SU-DHL-6 (cell line): ENCODE measurements at regions not wholly inside any gene's neighbourhood (a gene's known extent, or its start where the extent isn't known, plus 50 kb on each side); places are given as distances from the start of the nearest gene placed in this dataset.
"Not testable (repeated sequence)": the region's sequence is repeated elsewhere in the genome, so short reads cannot be mapped to it uniquely, and the experiment has no call there.

Source experiments
- H2AFZ ChIP-seq: fragments of 200-600 bp; sonication (generic); 2 replicates; pipeline ENCODE4 v1.6.1; 2014; ENCODE audit warnings: low read depth, mild to moderate bottlenecking, moderate library complexity, mixed read lengths, antibody characterized with exemption, low read length; ENCODE audit not compliant: severe bottlenecking
- H3F3A ChIP-seq: fragments of 200-600 bp; shearing (Covaris generic); 2 replicates; pipeline ENCODE4 v1.6.0; 2016; ENCODE audit warnings: antibody characterized with exemption, mild to moderate bottlenecking; ENCODE audit not compliant: insufficient read depth
- H3K27ac ChIP-seq: fragments of 200-600 bp; sonication (generic); 2 replicates; pipeline ENCODE4 v1.5.1; 2016; ENCODE audit warnings: low read depth, mild to moderate bottlenecking, low read length, moderate library complexity, mixed read lengths
- H3K27me3 ChIP-seq: fragments of 200-600 bp; sonication (generic), shearing (Covaris generic); 2 replicates; pipeline ENCODE4 v1.6.0; 2014; ENCODE audit warnings: mild to moderate bottlenecking, low read length
- H3K36me3 ChIP-seq: fragments of 200-600 bp; sonication (generic); 2 replicates; pipeline ENCODE4 v1.6.1; 2014; ENCODE audit warnings: mild to moderate bottlenecking, low read length, mixed read lengths
- H3K4me2 ChIP-seq: fragments of 300-600, 200-600 bp; shearing (Covaris generic), sonication (generic); 2 replicates; pipeline ENCODE4 v1.6.0; 2014; ENCODE audit warnings: low read length, low read depth, mild to moderate bottlenecking; ENCODE audit not compliant: poor library complexity, severe bottlenecking
- H3K4me3 ChIP-seq: fragments of 200-600 bp; sonication (generic); 2 replicates; pipeline ENCODE4 v1.5.1; 2014; ENCODE audit warnings: antibody characterized with exemption, low read length, mild to moderate bottlenecking, mixed read lengths; ENCODE audit not compliant: insufficient read depth, poor library complexity, severe bottlenecking
- H3K79me2 ChIP-seq: fragments of 200-600 bp; sonication (generic); 2 replicates; pipeline ENCODE4 v1.6.1; 2014; ENCODE audit warnings: mild to moderate bottlenecking, low read length, moderate library complexity; ENCODE audit not compliant: insufficient read depth
- H3K9ac ChIP-seq: fragments of 200-600 bp; sonication (generic); 2 replicates; pipeline ENCODE4 v1.7.0; 2014; ENCODE audit warnings: mild to moderate bottlenecking, low read length
- H3K9me2 ChIP-seq: fragments of 200-600 bp; sonication (generic); replicated peaks from 2 replicates; pipeline ENCODE4 v1.6.1; 2014; ENCODE audit warnings: low read length; ENCODE audit not compliant: insufficient read depth
- H3K9me3 ChIP-seq: fragments of 200-600 bp; sonication (generic); 2 replicates; pipeline ENCODE4 v1.6.1; 2014; ENCODE audit warnings: low read length, mixed read lengths; ENCODE audit not compliant: insufficient read depth
- H4K20me1 ChIP-seq: fragments of 200-600 bp; sonication (generic); 2 replicates; pipeline ENCODE4 v1.6.1; 2014; ENCODE audit warnings: low read depth, mild to moderate bottlenecking, antibody characterized with exemption, low read length, moderate library complexity, mixed read lengths
- CTCF ChIP-seq: fragments of 200-600 bp; sonication (generic); IDR thresholded peaks from one replicate; pipeline ENCODE4 v1.5.1; 2017; ENCODE audit warnings: antibody characterized with exemption, mild to moderate bottlenecking, low read length, moderate library complexity; ENCODE audit not compliant: insufficient read depth, poor library complexity, severe bottlenecking
- EZH2phosphoT487 ChIP-seq: fragments of 200-600 bp; sonication (generic), shearing (Covaris generic); conservative IDR thresholded peaks from 2 replicates; pipeline ENCODE4 v1.6.1; 2018; ENCODE audit warnings: mild to moderate bottlenecking, antibody characterized with exemption, low read length, moderate library complexity, mixed read lengths

- no peak overlapping the region for H2AFZ ChIP-seq
- H4K20me1 ChIP-seq, result no peaks in the 10 kb centered on the region
- TF ChIP-seq EZH2phosphoT487, result no peak
- TF ChIP-seq CTCF, result no peak
- H3K27me3 ChIP-seq, result no peaks in the 10 kb centered on the region
- no peaks in the 10 kb centered on the region for H3K36me3 ChIP-seq
- H3K9ac ChIP-seq, result no peak overlapping the region
- no peaks in the 10 kb centered on the region for H3F3A ChIP-seq
- no peak overlapping the region for H3K27ac ChIP-seq
- no peak overlapping the region for H3K4me3 ChIP-seq
- no peaks in the 10 kb centered on the region for H3K9me2 ChIP-seq
- H3K4me2 ChIP-seq, result no peak overlapping the region
- H3K9me3 ChIP-seq, result no peaks in the 10 kb centered on the region
- no peaks in the 10 kb centered on the region for H3K79me2 ChIP-seq
These were observed 457.8 kb downstream of the TRAM1L1 start for GRCh38 chr4:116627545-116627944.

GRCh38 chr4:116619508-116619907 is 465.9 kb downstream of the TRAM1L1 start:
- H4K20me1 ChIP-seq, H3K9ac ChIP-seq, H2AFZ ChIP-seq, H3K27me3 ChIP-seq, H3K27ac ChIP-seq, H3K9me2 ChIP-seq, H3K4me3 ChIP-seq, H3K36me3 ChIP-seq, H3K4me2 ChIP-seq, H3F3A ChIP-seq, H3K79me2 ChIP-seq, H3K9me3 ChIP-seq: not testable (repeated sequence)

GRCh38 chr4:116618638-116619037 is 466.7 kb downstream of the TRAM1L1 start:
- H2AFZ ChIP-seq, result no peak overlapping the region
- no peaks in the 10 kb centered on the region for H3K79me2 ChIP-seq
- no peak overlapping the region for H3K4me2 ChIP-seq
- H3K36me3 ChIP-seq, result no peaks in the 10 kb centered on the region
- H3F3A ChIP-seq, result no peaks in the 10 kb centered on the region
- no peak overlapping the region for H3K27ac ChIP-seq
- no peaks in the 10 kb centered on the region for H3K9me3 ChIP-seq
- no peak overlapping the region for H3K4me3 ChIP-seq
- H4K20me1 ChIP-seq, result no peaks in the 10 kb centered on the region
- H3K27me3 ChIP-seq, result no peaks in the 10 kb centered on the region
- no peak for TF ChIP-seq CTCF
- TF ChIP-seq EZH2phosphoT487, result no peak
- no peaks in the 10 kb centered on the region for H3K9me2 ChIP-seq
- no peak overlapping the region for H3K9ac ChIP-seq

- no peaks in the 10 kb centered on the region for H3K27me3 ChIP-seq
- no peak overlapping the region for H3K27ac ChIP-seq
- H3K9ac ChIP-seq, result no peak overlapping the region
- no peaks in the 10 kb centered on the region for H4K20me1 ChIP-seq
- H3K36me3 ChIP-seq, result no peaks in the 10 kb centered on the region
- H3K9me3 ChIP-seq, result no peaks in the 10 kb centered on the region
- no peaks in the 10 kb centered on the region for H3K9me2 ChIP-seq
- no peaks in the 10 kb centered on the region for H3K79me2 ChIP-seq
- H3K4me3 ChIP-seq, result no peak overlapping the region
- TF ChIP-seq EZH2phosphoT487 (no peak), CTCF (no peak)
- no peaks in the 10 kb centered on the region for H3F3A ChIP-seq
- H2AFZ ChIP-seq, result no peak overlapping the region
- H3K4me2 ChIP-seq, result no peak overlapping the region
These were observed 482.3 kb downstream of the TRAM1L1 start for GRCh38 chr4:116603096-116603495.
